Caki2 (cell line): ENCODE measurements at regions not wholly inside any gene's neighbourhood (a gene's known extent, or its start where the extent isn't known, plus 50 kb on each side); places are given as distances from the start of the nearest gene placed in this dataset.

ENCODE experiments used
- DNase-seq: peaks from one replicate; pipeline ENCODE4 v3.0.0-alpha.2; 2015; ENCODE audit warnings: low read depth
- in situ Hi-C: cut with HindIII; loops from 2 replicates; pipeline ENCODE4 v1.10.0; 2016; ENCODE audit warnings: low sequenced_read_pairs, low pct_unique_long_range_greater_than_20kb, mixed read lengths

DNA sequence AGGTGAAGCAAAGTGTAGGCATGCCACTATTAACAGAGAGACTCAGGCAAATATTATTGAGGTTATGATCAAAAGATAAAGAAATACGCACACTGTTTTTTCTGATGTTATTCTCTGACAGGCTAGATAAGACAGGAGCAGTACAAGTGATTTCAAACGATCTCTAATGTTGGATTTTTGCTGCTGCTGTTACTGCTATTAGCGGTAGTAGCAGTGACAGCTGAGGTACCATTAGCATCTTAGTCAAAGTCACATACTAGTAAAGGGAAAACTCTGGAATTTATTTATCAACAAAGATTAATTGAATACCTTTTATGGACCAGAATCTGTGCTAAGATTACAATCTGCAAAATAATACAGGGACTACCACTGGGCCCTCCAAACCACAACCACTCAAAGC lies 362.4 kb upstream of the CDH6 start:
- in situ Hi-C loops = no loop called here
- no peak for DNase-seq

- in situ Hi-C loops = no loop called here
- DNase-seq = no peak
Measured at GRCh38 chr5:30811298-30811697, 382.2 kb upstream of the CDH6 start.

- in situ Hi-C loops = no loop called here
- no peak for DNase-seq
Measured at GRCh38 chr5:30809933-30810332, 383.6 kb upstream of the CDH6 start.

GRCh38 chr5:30808996-30809395 lies 384.5 kb upstream of the CDH6 start:
- peak; percentile 3 for DNase-seq
- in situ Hi-C loops = no loop called here

DNA sequence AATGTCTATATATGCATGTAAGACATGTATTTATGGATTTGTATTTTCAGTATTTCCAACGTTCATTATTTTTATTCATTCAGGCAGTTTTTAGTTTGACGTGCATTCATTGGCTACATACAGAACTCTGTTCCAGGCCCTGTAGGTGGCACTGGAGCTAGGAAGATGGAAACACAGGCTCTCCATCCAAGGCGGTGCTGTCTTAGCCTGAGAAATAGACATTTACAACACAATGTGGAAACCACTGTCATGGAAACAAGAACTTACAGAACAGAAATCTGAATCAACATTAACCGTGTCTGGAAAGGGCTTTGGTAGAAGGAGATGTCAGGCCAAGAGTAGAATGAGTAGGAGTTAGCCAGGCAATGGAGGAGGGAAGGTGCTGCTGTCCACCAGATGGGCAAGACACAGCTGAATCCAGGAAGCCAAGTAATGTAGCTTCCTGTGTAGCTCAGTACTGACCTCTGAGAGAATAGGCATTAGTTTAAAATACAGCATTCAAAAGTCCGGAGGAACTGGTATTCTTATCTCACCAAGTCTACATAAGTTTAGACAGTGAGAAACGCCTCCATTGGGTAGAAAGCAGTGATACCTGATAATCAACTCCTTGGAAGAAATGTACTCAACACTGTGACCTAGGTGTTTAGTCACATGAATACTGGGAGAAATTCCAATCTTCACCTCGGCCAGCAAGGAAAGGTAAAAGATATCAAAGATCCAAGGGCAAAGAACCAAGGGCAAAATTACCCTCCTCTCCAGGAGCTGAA lies 388.6 kb upstream of the CDH6 start:
- DNase-seq = peak; percentile 9

DNA sequence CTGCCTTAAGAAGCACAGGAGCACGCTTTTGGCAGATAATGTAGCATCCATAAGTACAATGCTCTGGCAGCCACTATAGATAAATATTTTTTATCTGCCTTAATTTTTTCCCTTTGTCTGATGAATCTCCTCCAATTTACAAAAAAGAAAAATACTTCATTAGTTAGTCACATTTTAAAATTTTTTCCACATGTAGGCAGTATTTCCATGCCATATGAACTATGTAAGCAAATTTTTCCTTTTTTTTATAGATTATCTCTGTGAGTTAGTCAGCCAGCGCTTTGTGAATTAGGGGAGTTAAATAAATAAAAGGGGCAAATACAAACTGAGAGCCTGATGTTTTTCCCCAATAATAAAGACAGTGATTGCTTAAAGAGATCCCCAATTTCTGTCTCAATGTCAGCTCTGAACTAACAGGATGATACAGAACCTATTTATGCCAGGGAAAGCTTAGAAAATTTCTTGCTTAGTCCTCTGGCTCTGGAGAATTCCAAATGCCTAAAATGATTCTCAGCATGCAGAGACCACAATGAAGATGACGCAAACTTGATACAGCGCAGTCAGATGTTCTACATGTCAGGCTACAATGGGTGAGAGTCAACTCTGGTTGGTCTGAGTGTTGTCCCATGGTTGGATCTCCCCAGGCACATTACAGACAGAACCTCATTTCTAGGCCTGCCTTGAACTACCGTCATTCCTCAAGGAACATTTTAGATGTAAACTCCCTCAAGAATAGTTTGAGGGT lies 390.4 kb upstream of the CDH6 start:
- DNase-seq = no peak
- in situ Hi-C loops = no loop called here

More for the DNA sequence above, 388.6 kb upstream of the CDH6 start:
- in situ Hi-C loops = no loop called here

- DNase-seq = no peak
- in situ Hi-C loops = no loop called here
Measured at GRCh38 chr5:30781643-30782042, 411.8 kb upstream of the CDH6 start.

DNA sequence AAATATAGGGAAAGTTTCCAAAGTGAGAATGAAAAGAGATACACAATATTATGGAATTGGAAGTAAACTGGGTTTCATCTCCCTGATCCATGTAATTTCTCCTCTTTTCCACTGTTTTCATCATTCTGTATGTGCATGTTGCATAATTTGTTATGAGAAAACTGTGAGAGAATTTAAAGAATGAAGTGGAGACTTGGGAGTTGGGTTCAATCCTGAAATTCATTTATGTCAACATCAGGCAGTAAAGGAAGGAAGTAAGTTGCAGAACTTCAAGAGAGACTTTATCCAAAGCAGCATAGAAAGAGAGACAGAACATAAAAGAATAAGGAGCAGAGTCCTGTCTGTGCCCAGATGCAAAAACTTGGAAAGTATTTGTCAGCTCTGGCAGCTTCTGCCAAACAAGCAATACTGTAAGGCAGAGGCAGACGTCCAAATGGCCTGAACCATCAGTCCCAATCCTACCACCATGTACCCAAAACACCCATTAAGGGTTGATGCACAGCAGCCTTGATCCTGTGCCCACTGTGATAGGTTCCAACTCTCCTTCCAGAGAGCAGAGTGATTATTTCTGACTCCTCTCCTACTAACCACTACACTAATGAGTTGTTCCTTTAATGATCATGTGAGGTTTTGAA lies 425.3 kb upstream of the CDH6 start:
- in situ Hi-C loops = no loop called here
- no peak for DNase-seq

DNA sequence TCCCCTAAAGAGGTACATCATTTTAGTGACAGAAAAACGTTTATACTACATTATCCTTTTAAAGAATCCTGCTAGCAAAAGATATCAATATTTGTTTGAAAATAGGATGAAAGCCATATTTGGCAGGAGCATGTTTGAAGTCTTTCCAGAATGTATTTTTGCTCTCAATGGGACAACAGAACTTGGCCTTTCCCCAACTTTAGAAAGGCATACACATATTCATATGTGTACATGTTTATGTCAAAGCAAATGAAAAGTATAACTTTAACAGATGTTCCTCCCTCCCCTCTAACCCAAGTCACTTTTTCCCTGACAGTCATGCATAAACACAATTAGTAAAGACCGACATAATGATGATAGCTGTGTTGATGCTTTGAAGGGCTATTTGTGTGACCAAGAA lies 427.8 kb upstream of the CDH6 start:
- in situ Hi-C loops = no loop called here
- DNase-seq = no peak

DNA sequence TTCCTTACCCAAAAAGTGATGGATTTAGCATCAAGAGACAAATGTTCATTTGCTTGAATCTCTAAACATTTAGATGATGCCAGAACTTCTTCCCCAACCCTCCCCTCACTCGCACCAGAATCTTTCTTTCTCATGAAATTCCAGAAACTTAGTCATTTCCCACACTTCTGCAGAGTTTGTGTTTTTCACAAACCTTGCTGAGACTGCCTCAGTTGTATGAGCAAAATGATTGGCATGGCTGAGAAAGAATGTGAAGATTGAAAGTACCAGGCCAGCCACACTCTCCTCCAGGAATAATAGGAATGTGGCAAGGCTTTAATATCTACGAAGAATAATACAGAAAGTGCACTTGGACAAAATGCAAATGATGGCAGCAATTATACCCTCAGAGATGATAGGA lies 428.3 kb upstream of the CDH6 start:
- DNase-seq = no peak
- in situ Hi-C loops = no loop called here

GRCh38 chr5:30764704-30765103 lies 428.8 kb upstream of the CDH6 start:
- no peak for DNase-seq
- in situ Hi-C loops = no loop called here

DNA sequence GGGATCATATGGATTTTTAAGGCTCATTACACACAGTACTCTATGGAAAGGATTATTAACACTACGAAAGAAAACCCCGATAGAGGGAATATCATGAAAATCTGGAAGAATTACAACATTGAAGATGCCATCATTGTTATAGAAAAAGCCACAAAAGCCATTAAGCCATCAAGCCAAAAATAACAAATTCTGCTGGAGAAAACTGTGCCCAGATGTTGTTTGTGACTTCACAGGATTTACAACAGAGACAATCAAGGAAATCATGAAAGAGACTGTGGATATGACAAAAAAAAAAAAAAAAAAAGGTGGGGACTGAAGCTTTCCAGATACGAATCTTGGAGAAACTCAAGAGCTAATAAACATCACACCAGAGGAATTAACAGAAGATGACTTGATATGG lies 433.8 kb upstream of the CDH6 start:
- in situ Hi-C loops = no loop called here
- no peak for DNase-seq

- DNase-seq = no peak
- in situ Hi-C loops = no loop called here
Measured at GRCh38 chr5:30752015-30752414, 441.5 kb upstream of the CDH6 start.

DNA sequence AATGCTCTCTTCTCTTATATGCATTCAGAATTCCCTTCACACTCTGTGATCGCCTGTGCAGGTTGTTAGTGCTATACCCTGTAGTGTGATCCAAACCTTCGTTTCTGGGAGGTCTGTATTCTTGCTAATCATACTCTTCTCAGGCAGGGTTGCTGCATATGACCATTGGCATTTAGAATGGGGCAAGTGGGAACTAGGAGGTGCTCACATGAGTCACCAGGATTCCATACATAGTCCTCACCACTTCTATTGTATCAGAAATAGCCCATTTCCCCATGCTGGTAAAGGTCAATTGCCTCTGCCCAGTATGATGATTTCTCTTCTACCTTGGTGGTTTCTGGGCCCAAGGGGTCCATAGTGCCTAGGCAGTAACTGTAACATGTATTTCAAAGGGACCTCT lies 443.5 kb upstream of the CDH6 start:
- no peak for DNase-seq
- in situ Hi-C loops = no loop called here

- in situ Hi-C loops = no loop called here
- DNase-seq = no peak
Measured at GRCh38 chr5:30747412-30747811, 446.1 kb upstream of the CDH6 start.

DNA sequence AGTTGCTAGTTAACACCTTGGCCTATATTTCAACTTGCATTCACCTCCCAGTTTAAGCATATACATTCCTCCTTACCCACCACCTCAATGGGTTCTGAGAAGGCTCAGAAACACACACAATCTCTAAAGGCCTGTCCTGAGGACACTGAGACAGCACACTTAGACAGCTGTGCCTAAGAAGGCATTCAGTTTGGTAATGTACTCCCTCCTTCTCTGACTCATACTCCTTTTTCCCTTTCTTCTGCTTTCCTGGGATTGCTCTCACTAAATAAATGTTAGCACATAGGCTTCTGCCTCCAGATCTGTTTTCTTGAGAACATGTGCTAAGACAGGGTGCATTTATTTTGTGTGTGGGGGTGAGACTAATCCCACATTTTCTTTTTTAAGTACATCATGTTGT lies 456.8 kb upstream of the CDH6 start:
- no peak for DNase-seq
- in situ Hi-C loops = no loop called here

GRCh38 chr5:30734118-30734517 lies 459.4 kb upstream of the CDH6 start:
- DNase-seq = no peak
- in situ Hi-C loops = no loop called here

DNA sequence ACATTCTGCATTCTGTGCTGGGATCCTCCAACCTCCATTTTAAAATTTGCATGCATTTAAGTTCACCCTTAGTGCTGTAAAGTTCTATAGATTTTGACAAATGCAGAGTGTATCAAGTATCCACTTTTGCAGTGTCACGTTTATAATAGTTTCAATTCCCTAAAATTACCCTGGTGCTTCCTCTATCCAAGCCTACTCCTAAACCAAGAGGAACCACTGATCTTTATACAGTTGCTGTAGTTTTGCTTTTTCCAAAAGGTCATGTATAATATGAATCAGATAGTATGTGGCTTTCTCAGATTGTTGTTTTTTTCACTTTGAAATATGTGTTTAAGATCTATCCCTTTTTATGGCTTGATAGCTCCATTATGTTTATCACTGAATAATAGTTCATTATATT lies 468.4 kb upstream of the CDH6 start:
- DNase-seq = no peak
- in situ Hi-C loops = no loop called here

DNA sequence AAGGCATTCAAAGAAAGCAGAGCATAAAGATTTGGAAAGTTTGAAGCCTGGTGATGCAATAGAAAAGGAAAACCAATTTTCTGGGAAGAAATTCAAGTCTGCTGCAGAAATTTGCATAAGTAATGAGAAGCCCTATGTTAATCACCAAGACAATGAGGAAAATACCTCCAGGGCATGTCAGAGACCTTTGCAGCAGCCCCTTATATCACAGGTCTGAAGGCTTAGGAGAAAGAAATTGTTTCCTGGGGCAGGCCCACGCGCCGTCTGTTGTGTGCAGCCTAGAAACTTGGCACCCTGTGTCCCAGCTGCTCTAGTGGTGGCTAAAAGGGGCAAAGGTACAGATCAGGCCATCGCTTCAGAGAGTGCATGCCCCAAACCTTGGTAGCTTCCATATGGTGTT lies 495.3 kb upstream of the CDH6 start:
- DNase-seq = no peak
- in situ Hi-C loops = no loop called here
